Neuronal stem cell (in vitro differentiated cells): ENCODE measurements at regions not wholly inside any gene's neighbourhood (a gene's known extent, or its start where the extent isn't known, plus 50 kb on each side); places are given as distances from the start of the nearest gene placed in this dataset.

Source experiments
- DNase-seq: peaks from one replicate; pipeline ENCODE4 v3.0.0-alpha.2; 2013; ENCODE audit warnings: low spot score
- H2AFZ ChIP-seq: one replicate; pipeline ENCODE4 v1.6.1; 2013; ENCODE audit warnings: mild to moderate bottlenecking, low read length, inconsistent platforms
- H2AK5ac ChIP-seq: 2 replicates; pipeline ENCODE4 v1.6.1; 2013; ENCODE audit warnings: low read depth, mild to moderate bottlenecking, inconsistent platforms, low read length, moderate library complexity, mixed read lengths
- H2BK120ac ChIP-seq: 2 replicates; pipeline ENCODE4 v1.6.1; 2013; ENCODE audit warnings: low read depth, mild to moderate bottlenecking, inconsistent platforms, low read length, moderate library complexity, mixed read lengths
- H2BK12ac ChIP-seq: one replicate; pipeline ENCODE4 v1.6.1; 2013; ENCODE audit warnings: low read length, inconsistent platforms
- H2BK15ac ChIP-seq: 2 replicates; pipeline ENCODE4 v1.6.1; 2013; ENCODE audit warnings: mild to moderate bottlenecking, low read length, inconsistent platforms, mixed read lengths
- H2BK5ac ChIP-seq: one replicate; pipeline ENCODE4 v1.6.1; 2013; ENCODE audit warnings: inconsistent platforms, mild to moderate bottlenecking, low read length, moderate library complexity
- H3K14ac ChIP-seq: one replicate; pipeline ENCODE4 v1.6.1; 2013; ENCODE audit warnings: low read length, inconsistent platforms
- H3K18ac ChIP-seq: 2 replicates; pipeline ENCODE4 v1.6.1; 2013; ENCODE audit warnings: low read length, inconsistent platforms
- H3K23ac ChIP-seq: 2 replicates; pipeline ENCODE4 v1.6.1; 2013; ENCODE audit warnings: low read depth, mild to moderate bottlenecking, mixed read lengths, low read length, inconsistent platforms; ENCODE audit not compliant: poor library complexity
- H3K27ac ChIP-seq: replicated peaks from 3 replicates; pipeline ENCODE4 v1.5.1; 2013; ENCODE audit warnings: low read length, inconsistent platforms
- H3K27me3 ChIP-seq, 3 experiments: 2 replicates each; pipeline ENCODE4 v1.6.1; 2013; ENCODE audit warnings: low read length in 3 of 3, mild to moderate bottlenecking in 2 of 3, inconsistent platforms in 1 of 3, low read depth in 1 of 3, mixed read lengths in 1 of 3, moderate library complexity in 1 of 3; ENCODE audit not compliant: control insufficient read depth in 3 of 3, insufficient read depth in 3 of 3
- H3K36me3 ChIP-seq, 2 donors: replicated peaks in 1 of 2; 2 replicates each; pipeline ENCODE4 v1.6.1; 2013; ENCODE audit warnings: low read length in 2 of 2; ENCODE audit not compliant: control insufficient read depth in 2 of 2, insufficient read depth in 2 of 2
- H3K4ac ChIP-seq: 2 replicates; pipeline ENCODE4 v1.6.1; 2013; ENCODE audit warnings: inconsistent platforms, mild to moderate bottlenecking, low read length, moderate library complexity
- H3K4me1 ChIP-seq, 2 donors: 1 replicate in 1 of 2; 2 replicates in 1 of 2; pipeline ENCODE4 v1.6.1; 2013; ENCODE audit warnings: low read length in 2 of 2, low read depth in 1 of 2; ENCODE audit not compliant: control insufficient read depth in 2 of 2, insufficient read depth in 1 of 2
- H3K4me2 ChIP-seq: one replicate; pipeline ENCODE4 v1.6.1; 2013; ENCODE audit warnings: mild to moderate bottlenecking, low read length, inconsistent platforms; ENCODE audit not compliant: insufficient read depth, poor library complexity, severe bottlenecking
- H3K4me3 ChIP-seq, 2 donors: 2 replicates each; pipeline ENCODE4 v1.5.1; 2013; ENCODE audit warnings: low read length in 2 of 2, mild to moderate bottlenecking in 2 of 2, inconsistent platforms in 1 of 2, moderate library complexity in 1 of 2
- H3K79me1 ChIP-seq: one replicate; pipeline ENCODE4 v1.6.1; 2013; ENCODE audit warnings: low read depth, mild to moderate bottlenecking, inconsistent platforms, low read length, moderate library complexity
- H3K9ac ChIP-seq: one replicate; pipeline ENCODE4 v1.6.1; 2013; ENCODE audit warnings: mild to moderate bottlenecking, low read depth, low read length, inconsistent platforms; ENCODE audit not compliant: poor library complexity
- H3K9me3 ChIP-seq, 2 donors: replicated peaks in 1 of 2; 2 replicates each; pipeline versions ENCODE3 to v1.6.1; 2013; ENCODE audit warnings: low read length in 2 of 2, mild to moderate bottlenecking in 2 of 2, inconsistent platforms in 1 of 2, low read depth in 1 of 2, mixed read lengths in 1 of 2, moderate library complexity in 1 of 2; ENCODE audit not compliant: control insufficient read depth in 2 of 2, insufficient read depth in 1 of 2
- H4K8ac ChIP-seq: one replicate; pipeline ENCODE4 v1.6.1; 2013; ENCODE audit warnings: low read depth, mild to moderate bottlenecking, inconsistent platforms, low read length, moderate library complexity
- H4K91ac ChIP-seq: one replicate; pipeline ENCODE4 v1.6.1; 2013; ENCODE audit warnings: low read length, low read depth, mild to moderate bottlenecking, inconsistent platforms; ENCODE audit not compliant: poor library complexity
- WGBS, 2 donors: extraction: QIAGEN DNeasy Blood & Tissue Kit; methylation state at CpG; one replicate each; pipeline ENCODE4 v1.1.7; 2013; ENCODE audit warnings: missing lambda C conversion rate in 2 of 2, mixed read lengths in 1 of 2; ENCODE audit not compliant: insufficient read length in 2 of 2, insufficient replicate concordance in 1 of 2; ENCODE audit errors: extremely low coverage in 2 of 2; 5-methylcytosine and 5-hydroxymethylcytosine counted together

DNA sequence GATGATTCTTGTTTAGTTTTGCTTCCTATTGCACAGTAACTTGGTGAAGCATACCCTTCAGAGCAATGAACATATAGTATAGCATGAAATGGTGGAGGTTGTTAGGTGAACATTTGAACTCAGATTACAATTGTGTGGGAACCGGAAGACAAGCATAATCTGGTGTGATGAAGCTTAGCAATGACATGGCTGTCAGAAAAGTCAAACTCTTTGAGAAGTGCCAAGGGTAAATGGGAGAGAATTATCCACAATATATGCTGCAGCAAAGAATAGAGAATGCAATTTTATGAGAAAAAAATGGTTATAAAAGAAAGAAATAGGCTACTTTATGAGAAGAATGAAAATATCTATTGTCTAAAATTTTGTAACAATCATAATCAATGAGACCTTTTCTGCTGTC is 1536.7 kb downstream of the SI start:
- DNase-seq, result no peak
- no peaks in the 10 kb centered on the region for H3K36me3 ChIP-seq
- H2BK12ac ChIP-seq, result no peak overlapping the region
- H2BK5ac ChIP-seq, result no peak overlapping the region
- H2AFZ ChIP-seq, result no peak overlapping the region
- H3K9me3 ChIP-seq, result no peaks in the 10 kb centered on the region
- H3K27me3 ChIP-seq, result no peaks in the 10 kb centered on the region
- no peak overlapping the region for H2BK15ac ChIP-seq
- no peak overlapping the region for H3K4ac ChIP-seq
- no peaks in the 10 kb centered on the region for H3K4me1 ChIP-seq
- no peak overlapping the region for H2AK5ac ChIP-seq
- no peak overlapping the region for H3K9ac ChIP-seq
- no peak overlapping the region for H4K8ac ChIP-seq
- no peak overlapping the region for H2BK120ac ChIP-seq
- no peak overlapping the region for H3K23ac ChIP-seq
- no peak overlapping the region for H4K91ac ChIP-seq
- no CpG with 5 or more reads among the region's 1 CpG for WGBS, 2 donors
- no peak overlapping the region for H3K27ac ChIP-seq
- H3K4me2 ChIP-seq, result no peak overlapping the region
- no peak overlapping the region for H3K18ac ChIP-seq
- H3K79me1 ChIP-seq, result no peaks in the 10 kb centered on the region
- no peak overlapping the region for H3K14ac ChIP-seq
- H3K4me3 ChIP-seq, result no peak overlapping the region

DNA sequence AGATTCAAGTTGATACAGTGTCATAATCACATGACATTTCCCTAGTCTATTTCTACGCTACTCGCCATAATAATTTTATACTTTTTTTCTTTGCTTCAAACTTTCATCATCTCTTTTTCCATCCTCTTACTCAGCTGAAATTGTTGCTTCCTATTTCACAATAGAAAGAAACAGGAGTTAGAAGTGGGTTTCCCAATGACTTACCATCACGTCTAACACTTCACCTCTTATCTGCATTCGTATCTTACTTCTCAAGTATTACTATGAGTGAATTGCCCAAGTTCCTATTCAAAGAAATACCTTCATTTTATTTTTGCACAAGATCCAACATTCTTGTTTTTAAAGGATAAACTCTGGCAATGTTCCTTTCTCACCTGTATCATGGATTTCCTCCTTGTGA is 1539.9 kb downstream of the SI start:
- H3K18ac ChIP-seq, result no peak overlapping the region
- H4K91ac ChIP-seq, result no peak overlapping the region
- WGBS, 2 donors, result 100% methylated on average over 2 of the region's 4 CpGs; no CpG with 5 or more reads in 1 of the 2 donors
- no peaks in the 10 kb centered on the region for H3K27me3 ChIP-seq
- no peak overlapping the region for H3K27ac ChIP-seq
- DNase-seq, result no peak
- no peak overlapping the region for H2AFZ ChIP-seq
- no peaks in the 10 kb centered on the region for H3K79me1 ChIP-seq
- no peak overlapping the region for H3K14ac ChIP-seq
- no peak overlapping the region for H3K9ac ChIP-seq
- H3K36me3 ChIP-seq, result no peaks in the 10 kb centered on the region
- no peak overlapping the region for H3K4me2 ChIP-seq
- H3K4me3 ChIP-seq, result no peak overlapping the region
- no peak overlapping the region for H3K23ac ChIP-seq
- no peak overlapping the region for H2AK5ac ChIP-seq
- H2BK12ac ChIP-seq, result no peak overlapping the region
- H2BK15ac ChIP-seq, result no peak overlapping the region
- no peak overlapping the region for H2BK120ac ChIP-seq
- no peaks in the 10 kb centered on the region for H3K9me3 ChIP-seq
- H3K4me1 ChIP-seq, result no peaks in the 10 kb centered on the region
- H3K4ac ChIP-seq, result no peak overlapping the region
- no peak overlapping the region for H4K8ac ChIP-seq
- H2BK5ac ChIP-seq, result no peak overlapping the region

DNA sequence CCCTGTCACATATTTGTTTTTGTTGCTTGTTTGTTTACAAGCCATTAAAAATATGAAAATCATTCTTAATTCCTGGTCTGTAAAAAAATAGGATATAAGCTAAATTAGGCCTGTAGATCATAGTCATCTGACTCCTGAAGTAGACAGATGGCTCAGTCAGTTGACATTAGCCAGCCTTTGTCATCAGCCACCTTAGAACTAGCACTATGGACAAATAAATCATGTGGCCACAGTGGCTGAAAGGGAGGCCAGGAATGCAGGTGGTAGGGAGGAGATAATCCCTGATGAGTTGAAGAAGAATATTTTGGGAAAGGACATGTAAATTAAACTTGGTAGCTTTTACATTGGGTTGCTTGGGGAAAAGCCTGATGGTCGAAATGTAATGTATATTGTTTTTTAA is 1544.9 kb downstream of the SI start:
- H3K27ac ChIP-seq, result no peak overlapping the region

DNA sequence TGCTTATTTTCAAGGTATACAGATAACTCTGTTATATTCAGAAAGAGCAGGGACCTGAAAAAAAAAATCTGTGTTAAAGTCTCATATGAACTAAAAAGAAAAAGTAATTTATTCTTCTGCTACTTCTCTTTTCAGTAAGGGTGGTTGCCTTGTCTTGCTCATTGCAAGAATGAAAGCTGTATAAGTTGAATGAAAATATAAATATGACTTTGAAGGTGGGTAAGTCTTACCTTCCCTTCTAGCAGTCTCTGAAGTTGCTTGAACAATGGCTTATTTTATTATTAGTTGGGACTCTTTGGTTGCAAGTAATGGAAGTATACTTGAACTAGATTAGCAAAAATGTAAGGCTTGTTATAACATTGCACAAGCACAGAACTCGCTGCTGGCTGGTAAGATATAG is 1554.9 kb downstream of the SI start:
- no CpG with 5 or more reads among the region's 1 CpG for WGBS, 2 donors
- H3K9ac ChIP-seq, result no peak overlapping the region
- no peak overlapping the region for H3K4me2 ChIP-seq
- H2BK12ac ChIP-seq, result no peak overlapping the region
- DNase-seq, result no peak
- H2BK120ac ChIP-seq, result no peak overlapping the region
- H3K23ac ChIP-seq, result no peak overlapping the region
- H3K14ac ChIP-seq, result no peak overlapping the region
- no peak overlapping the region for H2AK5ac ChIP-seq
- H3K79me1 ChIP-seq, result no peaks in the 10 kb centered on the region
- H3K36me3 ChIP-seq, result no peaks in the 10 kb centered on the region
- H3K9me3 ChIP-seq, result no peaks in the 10 kb centered on the region
- no peak overlapping the region for H2AFZ ChIP-seq
- no peak overlapping the region for H3K27ac ChIP-seq
- H3K27me3 ChIP-seq, result no peaks in the 10 kb centered on the region
- no peak overlapping the region for H3K18ac ChIP-seq
- H3K4ac ChIP-seq, result no peak overlapping the region
- H4K91ac ChIP-seq, result no peak overlapping the region
- no peak overlapping the region for H3K4me3 ChIP-seq
- H3K4me1 ChIP-seq, result no peaks in the 10 kb centered on the region
- no peak overlapping the region for H4K8ac ChIP-seq
- H2BK5ac ChIP-seq, result no peak overlapping the region
- H2BK15ac ChIP-seq, result no peak overlapping the region

More for the DNA sequence above, 1544.9 kb downstream of the SI start:
- Histone ChIP-seq H2AFZ (no peak overlapping the region), H3K36me3 (no peaks in the 10 kb centered on the region), H3K4me2 (no peak overlapping the region), H3K79me1 (no peaks in the 10 kb centered on the region), H2BK5ac (no peak overlapping the region), H3K14ac (no peak overlapping the region), H4K91ac (no peak overlapping the region), H3K27me3 (no peaks in the 10 kb centered on the region), H3K9ac (no peak overlapping the region), H2AK5ac (no peak overlapping the region), H2BK15ac (no peak overlapping the region), H3K4me3 (no peak overlapping the region), H4K8ac (no peak overlapping the region), H3K9me3 (no peaks in the 10 kb centered on the region), H2BK12ac (no peak overlapping the region), H3K4ac (no peak overlapping the region), H3K23ac (no peak overlapping the region), H3K4me1 (no peaks in the 10 kb centered on the region), H3K18ac (no peak overlapping the region), H2BK120ac (no peak overlapping the region)
- WGBS, 2 donors, result no CpG with 5 or more reads among the region's 1 CpG
- DNase-seq, result no peak
